Activated CD8-positive, alpha-beta memory T cell treated with anti-CD3 and anti-CD28 coated beads for 24 hours (primary cell): ENCODE measurements at regions not wholly inside any gene's neighbourhood (a gene's known extent, or its start where the extent isn't known, plus 50 kb on each side); places are given as distances from the start of the nearest gene placed in this dataset.
"Not testable (repeated sequence)": the region's sequence is repeated elsewhere in the genome, so short reads cannot be mapped to it uniquely, and the experiment has no call there.

Source experiments
- DNase-seq: peaks from one replicate; pipeline ENCODE4 v3.0.0-alpha.2; 2020

- no peak for DNase-seq
Measured at GRCh38 chr11:87628026-87628580, 547.1 kb downstream of the RAB38 start.

GRCh38 chr11:87623531-87624365, 551.5 kb downstream of the RAB38 start:
- DNase-seq = not testable (repeated sequence)

GRCh38 chr11:87616511-87616910, 558.7 kb downstream of the RAB38 start:
- DNase-seq = no peak

- no peak for DNase-seq
Measured at GRCh38 chr11:87604350-87604749, 566.6 kb downstream of the TMEM135 start.

GRCh38 chr11:87603887-87604286, 566.2 kb downstream of the TMEM135 start:
- DNase-seq = no peak

GRCh38 chr11:87602776-87603175, 565.0 kb downstream of the TMEM135 start:
- DNase-seq = no peak

- no peak for DNase-seq
Measured at GRCh38 chr11:87600938-87601337, 563.2 kb downstream of the TMEM135 start.

- DNase-seq = no peak
Measured at GRCh38 chr11:87597725-87598124, 560.0 kb downstream of the TMEM135 start.

GRCh38 chr11:87596176-87596575, 558.4 kb downstream of the TMEM135 start:
- DNase-seq = no peak

- no peak for DNase-seq
Measured at GRCh38 chr11:87589082-87589481, 551.3 kb downstream of the TMEM135 start.

GRCh38 chr11:87585613-87586012, 547.9 kb downstream of the TMEM135 start:
- not testable (repeated sequence) for DNase-seq

- DNase-seq = no peak
Measured at GRCh38 chr11:87583931-87584330, 546.2 kb downstream of the TMEM135 start.

GRCh38 chr11:87575088-87575487, 537.4 kb downstream of the TMEM135 start:
- DNase-seq = no peak

- DNase-seq = no peak
Measured at GRCh38 chr11:87574193-87574592, 536.5 kb downstream of the TMEM135 start.

- no peak for DNase-seq
Measured at GRCh38 chr11:87573708-87574107, 536.0 kb downstream of the TMEM135 start.

GRCh38 chr11:87572881-87573280, 535.1 kb downstream of the TMEM135 start:
- no peak for DNase-seq

GRCh38 chr11:87560352-87560751, 522.6 kb downstream of the TMEM135 start:
- DNase-seq = no peak

GRCh38 chr11:87559852-87560251, 522.1 kb downstream of the TMEM135 start:
- DNase-seq = not testable (repeated sequence)

- DNase-seq = no peak
Measured at GRCh38 chr11:87555101-87555500, 517.4 kb downstream of the TMEM135 start.

- no peak for DNase-seq
Measured at GRCh38 chr11:87548797-87549196, 511.1 kb downstream of the TMEM135 start.

GRCh38 chr11:87545858-87546257, 508.1 kb downstream of the TMEM135 start:
- no peak for DNase-seq

GRCh38 chr11:87539596-87539995, 501.9 kb downstream of the TMEM135 start:
- no peak for DNase-seq

- DNase-seq = no peak
Measured at GRCh38 chr11:87536565-87536964, 498.8 kb downstream of the TMEM135 start.

- no peak for DNase-seq
Measured at GRCh38 chr11:87536016-87536415, 498.3 kb downstream of the TMEM135 start.

GRCh38 chr11:87535513-87535912, 497.8 kb downstream of the TMEM135 start:
- no peak for DNase-seq
